Keratinocyte (primary cell): ENCODE measurements at regions not wholly inside any gene's neighbourhood (a gene's known extent, or its start where the extent isn't known, plus 50 kb on each side); places are given as distances from the start of the nearest gene placed in this dataset.

Source experiments
- DNase-seq: peaks from one replicate; pipeline ENCODE4 v3.0.0-alpha.2; 2011; ENCODE audit warnings: low read depth, missing footprints, low spot score
- FAIRE-seq: peaks from 2 replicates; lab custom pipeline; 2011; peaks lifted over from hg19 to GRCh38; lab: Jason Lieb, UNC
- H2AFZ ChIP-seq: 2 replicates; pipeline ENCODE4 v1.6.0; 2012; ENCODE audit warnings: low read length, control low read depth, inconsistent platforms; ENCODE audit not compliant: control insufficient read depth
- H3K27ac ChIP-seq: 2 replicates; pipeline ENCODE4 v1.5.1; 2011; ENCODE audit warnings: low read length; ENCODE audit not compliant: control insufficient read depth, insufficient read depth
- H3K27me3 ChIP-seq: 3 replicates; pipeline ENCODE4 v1.6.0; 2011; ENCODE audit warnings: low read length; ENCODE audit not compliant: control insufficient read depth, insufficient read depth; ENCODE audit errors: extremely low read depth
- H3K36me3 ChIP-seq, 2 experiments: 2 replicates in 1 of 2; 3 replicates in 1 of 2; pipeline ENCODE4 v1.5.1; 2011; ENCODE audit warnings: low read length in 2 of 2, mild to moderate bottlenecking in 1 of 2; ENCODE audit not compliant: control insufficient read depth in 2 of 2, insufficient read depth in 2 of 2; ENCODE audit errors: extremely low read depth in 1 of 2
- H3K4me1 ChIP-seq: 3 replicates; pipeline ENCODE4 v1.5.1; 2011; ENCODE audit warnings: low read length; ENCODE audit not compliant: control insufficient read depth, insufficient read depth; ENCODE audit errors: extremely low read depth
- H3K4me2 ChIP-seq: 3 replicates; pipeline ENCODE4 v1.6.0; 2011; ENCODE audit warnings: low read depth, low read length; ENCODE audit not compliant: control insufficient read depth, insufficient read depth; ENCODE audit errors: extremely low read depth
- H3K4me3 ChIP-seq, 3 experiments: fragments of 200-600 bp in 1 of 3; sonication (generic) in 1 of 3; 2 replicates in 2 of 3; 3 replicates in 1 of 3; pipeline ENCODE4 v1.5.1; 2011 to 2016; ENCODE audit warnings: low read length in 3 of 3, mild to moderate bottlenecking in 3 of 3, control low read depth in 2 of 3, inconsistent platforms in 1 of 3, low read depth in 1 of 3, mixed read lengths in 1 of 3, mixed run types in 1 of 3, moderate library complexity in 1 of 3; ENCODE audit not compliant: control insufficient read depth in 2 of 3, insufficient read depth in 2 of 3; ENCODE audit errors: extremely low read depth in 1 of 3
- H3K79me2 ChIP-seq: 2 replicates; pipeline ENCODE4 v1.6.0; 2012; ENCODE audit warnings: low read length; ENCODE audit not compliant: control insufficient read depth, insufficient read depth
- H3K9ac ChIP-seq: 3 replicates; pipeline ENCODE4 v1.6.0; 2011; ENCODE audit warnings: low read length; ENCODE audit not compliant: control insufficient read depth, insufficient read depth; ENCODE audit errors: extremely low read depth
- H3K9me1 ChIP-seq: 3 replicates; pipeline ENCODE4 v1.6.0; 2011; ENCODE audit warnings: low read length; ENCODE audit not compliant: control insufficient read depth, insufficient read depth; ENCODE audit errors: extremely low read depth
- H3K9me3 ChIP-seq: 2 replicates; pipeline ENCODE4 v1.5.1; 2012; ENCODE audit warnings: low read depth, low read length; ENCODE audit not compliant: control insufficient read depth
- H4K20me1 ChIP-seq: 3 replicates; pipeline ENCODE4 v1.6.0; 2011; ENCODE audit warnings: low read length; ENCODE audit not compliant: control insufficient read depth, insufficient read depth; ENCODE audit errors: extremely low read depth
- CTCF ChIP-seq, 3 experiments: IDR thresholded peaks in 1 of 3; conservative IDR thresholded peaks in 1 of 3; optimal IDR thresholded peaks in 1 of 3; 2 replicates in 2 of 3; 3 replicates in 1 of 3; pipeline versions ENCODE3 to v1.5.1; 2011; ENCODE audit warnings: low read length in 3 of 3, mild to moderate bottlenecking in 3 of 3, moderate library complexity in 2 of 3, control low read depth in 1 of 3, inconsistent platforms in 1 of 3; ENCODE audit not compliant: insufficient read depth in 2 of 3; ENCODE audit errors: extremely low read depth in 1 of 3
- EZH2 ChIP-seq: IDR thresholded peaks from one replicate; pipeline ENCODE4 v1.6.1; 2012; ENCODE audit warnings: inconsistent platforms, mild to moderate bottlenecking, low read length, moderate library complexity
- dilution Hi-C: fragments of 300-500 bp; cut with MboI; formaldehyde crosslinking; loops from one replicate; pipeline ENCODE4 v1.7.0; 2020; ENCODE audit warnings: low sequenced_read_pairs; ENCODE audit not compliant: extremely low pct_ligation_motif_present

- Histone ChIP-seq H3K9ac (no peak overlapping the region), H3K27ac (no peak overlapping the region), H3K4me2 (no peak overlapping the region), H3K9me1 (no peaks in the 10 kb centered on the region), H3K36me3 (no peaks in the 10 kb centered on the region), H3K9me3 (no peaks in the 10 kb centered on the region), H3K4me3 (no peak overlapping the region), H3K4me1 (no peaks in the 10 kb centered on the region), H4K20me1 (no peaks in the 10 kb centered on the region), H3K27me3 (no peaks in the 10 kb centered on the region), H3K79me2 (no peaks in the 10 kb centered on the region), H2AFZ (no peak overlapping the region)
- DNase-seq (no peak), FAIRE-seq (no peak)
- TF ChIP-seq CTCF (optimal IDR thresholded peaks at IDR 0.05 in 1 of 3, IDR thresholded peaks at IDR 0.05 in 1 of 3, conservative IDR thresholded peaks at IDR 0.05 in 1 of 3; ENCODE audit: extremely low read depth in 1 of 3, insufficient read depth in 2 of 3, low read length in 3 of 3) (no peak), EZH2 (no peak)
- dilution Hi-C loops, result no loop called here
These were observed 422.2 kb downstream of the ZNF385D start for GRCh38 chr3:21328711-21329390.

DNA sequence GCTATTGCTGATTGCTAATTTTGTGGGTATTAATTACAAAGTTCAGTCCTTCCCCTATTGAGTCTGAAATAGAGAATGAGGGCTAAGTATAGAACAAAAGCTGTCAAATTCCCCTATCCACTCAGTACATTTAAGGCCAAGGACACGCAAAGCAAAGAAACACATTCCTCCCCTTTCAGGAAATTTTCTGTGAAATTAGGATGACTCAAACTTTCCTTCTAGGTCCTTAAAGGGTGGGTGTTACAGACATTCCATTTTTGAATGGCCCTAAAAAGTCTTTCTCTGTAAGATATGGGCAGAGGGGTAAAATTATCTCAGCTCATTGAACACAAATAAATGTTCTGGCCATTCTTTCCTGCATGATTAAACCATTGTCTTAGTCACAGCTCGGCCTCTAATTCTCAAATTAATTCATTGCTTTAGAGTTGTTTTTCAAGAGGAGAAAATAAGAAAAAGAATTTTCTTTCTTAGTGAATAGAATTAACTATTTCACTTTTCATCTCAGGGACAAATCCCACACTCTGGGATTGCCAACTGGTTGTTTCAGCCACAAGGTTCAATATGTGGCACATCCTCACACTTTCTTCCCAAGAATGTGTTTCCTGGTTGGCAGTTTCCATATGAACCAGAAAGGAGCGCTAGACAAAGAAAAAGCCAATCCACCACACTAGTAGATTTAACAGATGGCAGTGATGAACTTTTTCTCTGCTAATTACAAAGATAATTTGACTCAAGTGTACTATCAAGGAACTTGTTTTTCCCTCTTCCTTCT is 424.1 kb downstream of the ZNF385D start:
- no peaks in the 10 kb centered on the region for H4K20me1 ChIP-seq
- no peak overlapping the region for H2AFZ ChIP-seq
- dilution Hi-C loops, result no loop called here
- H3K9ac ChIP-seq, result no peak overlapping the region
- no peaks in the 10 kb centered on the region for H3K36me3 ChIP-seq
- H3K27me3 ChIP-seq, result no peaks in the 10 kb centered on the region
- TF ChIP-seq CTCF (optimal IDR thresholded peaks at IDR 0.05 in 1 of 3, IDR thresholded peaks at IDR 0.05 in 1 of 3, conservative IDR thresholded peaks at IDR 0.05 in 1 of 3; ENCODE audit: extremely low read depth in 1 of 3, insufficient read depth in 2 of 3, low read length in 3 of 3) (no peak), EZH2 (no peak)
- no peak overlapping the region for H3K27ac ChIP-seq
- no peaks in the 10 kb centered on the region for H3K9me1 ChIP-seq
- H3K4me3 ChIP-seq, result no peak overlapping the region
- no peak overlapping the region for H3K4me2 ChIP-seq
- FAIRE-seq, result no peak
- no peaks in the 10 kb centered on the region for H3K4me1 ChIP-seq
- DNase-seq, result no peak
- H3K9me3 ChIP-seq, result no peaks in the 10 kb centered on the region
- H3K79me2 ChIP-seq, result no peaks in the 10 kb centered on the region
